ENCODE measurements at regions not wholly inside any gene's neighbourhood (a gene's known extent, or its start where the extent isn't known, plus 50 kb on each side); places are given as distances from the start of the nearest gene placed in this dataset.
A peak's percentile ranks its signal among the peaks of the same experiment; 100 is the strongest.

- no peak for DNase-seq
Observed at GRCh38 chr2:216320852-216321251, 51.4 kb downstream of the MARCHF4 start.

DNA sequence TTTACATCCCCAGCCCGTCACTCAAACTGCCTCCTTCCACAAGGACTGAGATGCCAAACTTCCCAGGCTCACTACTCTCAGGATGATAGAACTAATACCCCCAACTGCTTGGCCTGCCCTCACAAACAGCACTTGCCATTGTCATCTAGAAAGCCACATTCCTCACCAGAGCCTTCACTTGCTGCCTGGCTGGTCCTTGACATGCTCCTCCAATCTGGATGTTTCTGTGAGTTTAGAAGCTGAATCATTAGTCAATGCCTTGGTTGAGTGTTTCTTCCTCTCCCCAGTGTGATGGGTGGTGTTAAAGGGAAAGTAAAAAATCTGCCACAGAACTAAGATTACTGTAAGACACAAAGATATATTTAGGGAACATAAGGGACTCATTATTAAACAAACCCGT lies 52.5 kb downstream of the MARCHF4 start:
- no peak for DNase-seq

DNA sequence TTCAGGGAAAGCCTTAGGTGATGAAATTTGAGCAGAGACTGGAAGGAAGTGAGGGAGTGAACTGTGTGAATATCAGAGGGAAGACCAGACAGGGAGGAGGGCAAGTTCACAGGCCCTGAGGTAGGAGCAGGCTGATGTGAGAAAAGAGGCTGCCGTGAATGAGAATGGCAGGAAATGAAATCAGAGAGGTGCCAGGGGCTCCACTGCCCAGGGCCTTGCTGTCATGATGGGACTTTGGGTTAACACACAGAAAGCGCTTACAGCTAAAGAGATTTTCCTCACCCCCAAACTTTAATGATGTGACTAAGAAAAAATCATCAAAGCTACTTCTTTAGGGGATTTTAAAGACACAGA lies 53.8 kb downstream of the MARCHF4 start:
- DNase-seq, result no peak

- DNase-seq, result no peak
Observed at GRCh38 chr2:216317831-216318520, 54.3 kb downstream of the MARCHF4 start.

- no peak for DNase-seq
Observed at GRCh38 chr2:216316743-216317142, 55.5 kb downstream of the MARCHF4 start.

DNA sequence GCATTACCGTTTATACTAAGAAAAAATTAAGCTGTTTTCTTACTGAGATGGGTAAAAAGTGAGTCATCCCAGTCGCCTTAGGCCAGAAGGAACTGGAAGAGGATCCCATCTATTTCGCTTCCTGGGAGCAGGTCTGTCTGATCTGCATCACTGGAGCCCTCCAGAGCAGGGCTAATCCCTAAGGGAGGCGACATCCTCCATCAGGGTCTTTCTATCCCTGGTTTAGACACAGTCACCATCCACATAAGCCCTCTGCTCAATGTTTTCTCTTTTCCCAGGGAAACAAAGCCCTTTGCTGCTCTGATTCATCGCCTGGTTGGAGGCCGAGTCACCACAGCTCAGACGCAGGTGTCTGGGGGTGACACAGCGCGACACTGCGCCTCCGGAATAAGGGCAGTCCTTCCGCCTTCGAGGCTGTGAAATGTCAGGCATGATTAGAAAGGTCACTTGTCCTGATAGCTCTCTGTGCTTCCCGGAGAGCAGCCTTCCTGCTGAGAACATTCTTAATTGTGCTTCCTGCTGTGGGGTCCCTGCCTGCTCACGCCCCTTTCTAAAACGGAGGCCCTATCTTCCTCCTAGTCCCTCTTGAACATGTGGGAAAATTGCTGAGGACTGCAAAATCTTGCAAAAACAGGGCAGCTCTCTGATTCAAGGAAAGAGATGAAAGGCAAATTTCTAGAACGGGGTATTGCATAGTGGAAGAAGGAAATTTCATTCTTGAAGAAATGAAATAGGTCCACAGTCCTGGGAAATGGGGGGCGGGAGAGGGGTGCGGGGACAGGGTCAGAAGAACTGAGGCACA lies 56.3 kb downstream of the MARCHF4 start:
- no peak for DNase-seq

- no peak for DNase-seq
Observed at GRCh38 chr2:216312441-216312840, 59.8 kb downstream of the MARCHF4 start.

GRCh38 chr2:216308576-216308975 lies 63.7 kb downstream of the MARCHF4 start:
- no peak for DNase-seq

DNA sequence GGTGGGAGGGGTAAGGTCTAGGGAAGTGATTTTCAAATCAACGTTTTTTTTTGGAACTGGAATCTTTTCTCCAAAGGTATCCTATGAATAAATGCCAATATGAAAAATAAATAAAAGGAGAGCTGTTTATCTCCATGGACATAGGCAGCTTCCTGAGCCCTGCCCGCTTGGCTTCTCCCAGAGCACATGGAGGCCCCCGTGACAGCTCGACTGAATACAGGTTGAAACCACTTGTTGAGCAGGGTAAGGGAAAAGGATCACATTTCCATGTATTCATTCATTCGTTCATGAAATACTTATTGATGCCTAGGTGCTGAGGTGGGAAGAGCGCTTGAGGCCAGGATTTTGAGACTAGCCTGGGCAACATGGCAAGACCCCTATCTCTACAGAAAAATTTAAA lies 64.8 kb downstream of the MARCHF4 start:
- no peak for DNase-seq

GRCh38 chr2:216306868-216307267 lies 65.4 kb downstream of the MARCHF4 start:
- DNase-seq, result no peak

DNA sequence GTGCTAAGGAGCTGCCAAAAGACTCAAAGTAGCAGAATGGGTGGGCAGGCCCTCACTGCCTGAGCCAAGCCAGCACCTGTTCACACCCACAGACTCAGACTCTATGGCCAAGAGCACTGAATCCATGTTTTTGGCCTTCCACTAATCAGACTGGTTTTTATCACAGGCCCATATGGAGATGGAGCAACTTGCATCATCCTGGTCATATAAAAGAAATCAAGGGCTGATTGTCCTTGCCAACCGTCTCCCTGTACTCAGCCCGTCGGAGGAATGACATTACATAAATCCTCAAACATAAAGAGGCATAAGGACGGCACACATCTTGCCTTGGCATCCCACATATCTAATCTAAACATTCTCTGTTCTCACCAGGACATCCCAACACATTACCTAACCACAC lies 66.7 kb downstream of the MARCHF4 start:
- no peak for DNase-seq

DNA sequence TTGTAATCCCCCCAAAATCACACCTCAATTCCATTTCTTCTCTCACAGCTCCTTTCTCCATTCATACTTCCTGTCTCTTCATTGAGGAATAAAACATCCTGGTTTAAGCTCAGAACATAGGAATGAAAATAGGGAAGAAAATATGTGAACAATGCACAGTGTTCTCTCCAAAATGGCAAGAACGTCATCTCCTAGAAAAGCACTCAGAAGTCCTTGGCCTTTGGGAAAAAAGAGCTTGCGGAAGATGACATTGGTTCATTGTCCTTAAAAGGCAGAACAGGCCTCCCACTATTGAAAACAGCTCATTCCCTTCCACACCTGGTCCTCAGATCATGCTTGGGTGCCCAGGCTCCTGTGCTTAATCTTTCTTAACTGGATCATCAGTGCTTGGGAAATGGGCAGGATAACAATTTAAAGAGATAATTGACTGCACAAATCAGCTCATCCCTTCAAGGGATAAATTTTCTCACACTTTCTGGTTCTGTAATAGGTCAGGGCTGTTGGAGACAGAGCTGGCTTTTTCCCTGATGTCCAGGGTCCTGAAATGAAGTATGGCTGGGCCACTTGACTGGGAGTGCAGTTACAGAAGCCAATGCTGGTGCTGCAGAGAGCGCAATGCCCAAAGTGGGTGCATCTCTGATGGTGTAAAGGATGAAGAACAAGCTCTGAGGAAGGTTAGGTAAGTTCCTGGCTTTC lies 69.2 kb downstream of the MARCHF4 start:
- no peak for DNase-seq

- no peak for DNase-seq
Observed at GRCh38 chr2:216300906-216301305, 71.4 kb downstream of the MARCHF4 start.

GRCh38 chr2:216299588-216299987 lies 72.7 kb downstream of the MARCHF4 start:
- DNase-seq, result no peak

DNA sequence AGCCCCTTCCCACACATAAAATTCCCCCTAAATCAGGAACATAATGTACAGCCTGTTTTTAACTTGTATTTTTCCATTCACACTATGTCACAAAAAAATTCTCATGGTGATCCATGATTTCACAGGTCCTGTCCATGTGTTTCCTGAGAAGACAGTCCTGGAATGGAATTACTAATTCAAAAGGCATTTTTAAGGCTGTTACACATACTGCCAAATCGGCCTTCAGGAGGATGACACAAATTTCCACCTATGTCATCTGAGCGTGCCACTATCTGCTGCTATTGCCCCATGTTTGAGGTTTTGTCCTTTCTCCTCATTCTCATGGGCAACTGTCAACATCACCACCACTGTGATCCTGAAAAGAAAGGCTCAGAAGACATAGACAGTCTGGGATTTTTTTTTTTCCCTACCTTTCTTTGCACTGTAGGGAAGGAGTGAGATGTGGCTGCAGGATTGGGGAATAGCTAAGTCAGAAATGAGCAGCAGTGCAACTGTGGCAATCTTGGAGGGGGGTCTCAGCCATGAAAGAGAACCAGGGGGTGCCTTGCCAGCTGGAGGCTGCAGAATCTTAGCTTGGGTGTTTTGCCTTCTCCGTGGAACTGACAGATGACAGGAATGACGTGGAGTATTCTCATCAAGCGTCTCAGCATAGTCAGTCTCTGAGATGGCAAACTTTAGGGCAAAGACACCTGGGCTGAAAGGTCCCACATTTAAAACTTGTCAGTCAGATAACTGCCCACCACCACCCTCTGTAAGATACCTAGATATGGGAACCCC lies 73.4 kb downstream of the MARCHF4 start:
- no peak for DNase-seq

DNA sequence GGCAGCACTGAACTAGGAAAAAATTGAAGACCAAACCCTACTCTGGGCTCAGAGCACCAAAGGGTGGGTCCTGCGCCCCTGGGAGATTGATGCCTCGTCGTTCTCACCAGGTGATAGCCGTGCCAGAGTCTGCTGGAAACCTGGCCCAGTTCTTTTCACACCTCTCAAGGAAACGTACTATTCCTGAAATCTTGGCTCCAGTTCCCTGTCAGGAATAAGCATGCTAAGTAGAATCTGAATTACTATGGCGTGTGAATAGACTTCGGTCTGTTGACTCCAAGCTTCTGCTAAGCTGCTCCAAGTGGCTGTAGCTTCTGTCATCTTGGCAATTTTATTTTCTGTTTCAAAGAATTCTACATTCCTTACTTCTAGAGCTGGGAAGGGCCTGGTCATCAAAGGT lies 75.4 kb downstream of the MARCHF4 start:
- no peak for DNase-seq

DNA sequence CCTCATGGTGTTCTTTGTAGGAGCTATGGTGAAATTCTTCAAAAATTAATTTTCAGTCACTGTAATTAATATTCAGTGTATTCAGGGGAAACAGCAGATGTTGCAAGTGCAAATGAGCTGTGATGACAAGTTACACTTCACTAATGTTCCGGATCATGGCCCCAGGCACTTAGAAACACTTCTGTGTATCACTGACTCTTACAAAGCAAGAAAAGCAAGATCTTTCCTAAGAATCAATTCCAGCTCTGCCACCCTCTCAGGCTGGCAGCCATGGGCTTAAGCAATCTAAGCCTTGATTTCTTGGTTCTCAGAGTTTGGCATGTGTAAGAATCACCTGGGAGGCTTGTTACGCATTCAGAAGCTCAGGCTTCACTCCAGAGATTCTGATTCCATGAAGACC lies 78.0 kb downstream of the MARCHF4 start:
- DNase-seq, result no peak

DNA sequence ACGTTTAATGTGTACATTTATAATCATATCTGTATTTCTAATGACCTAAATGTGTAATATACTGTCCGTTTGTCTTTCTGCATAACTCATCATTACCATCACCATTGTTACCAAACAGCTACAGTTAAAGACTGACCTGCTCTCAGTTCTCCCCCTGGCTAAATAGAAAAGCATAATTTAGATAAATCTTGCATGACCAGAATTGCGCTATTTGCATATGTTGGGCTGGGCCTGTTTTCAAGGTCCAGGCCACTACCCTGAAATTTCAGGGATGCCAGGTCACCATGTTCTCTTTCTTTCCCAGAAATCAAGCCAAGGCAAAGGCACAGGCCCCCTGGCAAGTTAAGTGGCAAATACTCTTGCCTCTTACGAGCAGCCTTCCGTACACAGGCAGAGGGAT lies 78.4 kb downstream of the MARCHF4 start:
- DNase-seq, result no peak

DNA sequence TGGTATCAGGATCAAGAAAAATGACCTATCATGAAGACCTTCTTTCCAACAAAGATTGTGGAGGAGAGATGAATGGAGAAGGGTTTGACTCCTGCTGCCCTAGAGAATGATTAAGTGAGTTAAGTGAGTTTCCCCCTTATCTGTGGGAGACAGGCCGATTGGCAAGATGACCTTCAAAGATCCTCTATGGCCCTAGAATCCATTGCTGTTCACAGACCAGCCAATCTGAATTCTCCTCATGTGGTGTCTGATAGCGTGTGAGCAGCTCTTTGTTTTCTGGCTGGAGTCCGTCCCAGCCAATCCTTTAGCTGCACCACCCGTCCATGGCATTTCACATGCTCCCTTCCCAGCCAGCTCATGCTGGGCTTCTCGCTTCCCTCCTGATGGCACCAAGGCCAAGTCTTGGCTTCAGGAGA lies 79.4 kb downstream of the MARCHF4 start:
- peak; percentile 10 for DNase-seq

GRCh38 chr2:216292475-216292874 lies 79.8 kb downstream of the MARCHF4 start:
- no peak for DNase-seq

GRCh38 chr2:216289470-216289869 lies 82.8 kb downstream of the MARCHF4 start:
- no peak for DNase-seq

DNA sequence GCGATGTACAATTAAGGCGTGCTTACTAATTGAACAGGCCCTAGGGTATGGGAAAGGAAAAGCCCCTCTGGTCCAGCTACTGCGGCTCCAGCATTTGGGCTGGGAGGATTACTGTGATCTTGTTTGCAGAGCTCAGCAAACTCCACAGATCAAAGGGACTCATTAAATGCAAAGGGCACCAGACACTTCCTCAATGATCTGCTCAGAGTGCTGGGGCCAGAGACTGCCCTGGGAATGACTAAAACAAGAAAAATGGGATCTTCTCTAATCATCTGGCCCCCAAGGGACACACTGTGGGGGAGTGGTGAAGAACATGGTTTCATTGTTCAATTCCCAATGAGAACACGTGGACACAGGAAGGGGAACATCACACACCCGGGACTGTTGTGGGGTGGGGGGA lies 85.0 kb downstream of the MARCHF4 start:
- no peak for DNase-seq

DNA sequence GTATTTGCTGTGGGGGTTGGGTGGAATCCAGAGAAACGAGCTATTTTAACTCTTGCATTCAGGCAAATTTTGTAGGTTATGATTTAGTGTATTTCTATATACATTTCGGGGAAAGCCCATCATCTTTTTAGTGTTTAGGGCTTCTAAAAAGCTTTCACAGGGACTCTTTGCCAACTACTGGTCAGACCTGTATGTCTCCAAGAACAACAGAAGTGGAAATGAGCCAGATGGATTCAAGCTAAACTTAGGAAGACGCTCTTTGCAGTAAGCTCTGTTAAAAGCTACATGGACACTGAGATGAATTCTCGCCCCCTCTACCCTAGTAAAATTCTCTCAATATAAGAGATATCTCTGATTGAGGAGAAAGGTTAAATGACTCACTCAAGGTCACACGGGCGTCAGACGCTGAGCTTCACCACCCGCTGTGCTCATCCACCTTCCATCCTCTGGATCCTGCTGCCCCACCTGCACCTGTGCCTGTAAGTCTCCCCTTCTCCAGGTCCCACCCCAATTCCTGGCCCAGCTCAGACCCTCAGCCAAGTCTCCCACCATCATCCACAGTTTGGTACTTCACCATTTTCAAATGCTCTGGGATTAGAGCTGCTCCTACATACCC lies 85.6 kb downstream of the MARCHF4 start:
- no peak for DNase-seq
